HG03521 (cell line): ENCODE measurements at regions not wholly inside any gene's neighbourhood (a gene's known extent, or its start where the extent isn't known, plus 50 kb on each side); places are given as distances from the start of the nearest gene placed in this dataset.
"Not testable (repeated sequence)": the region's sequence is repeated elsewhere in the genome, so short reads cannot be mapped to it uniquely, and the experiment has no call there.

ENCODE experiments used
- ATAC-seq: cut with Tn5 transposase; IDR thresholded peaks from one replicate; pipeline ENCODE4 v1.9.1; 2021; ENCODE audit warnings: mild to moderate bottlenecking, moderate library complexity; ENCODE audit not compliant: unreplicated experiment

DNA sequence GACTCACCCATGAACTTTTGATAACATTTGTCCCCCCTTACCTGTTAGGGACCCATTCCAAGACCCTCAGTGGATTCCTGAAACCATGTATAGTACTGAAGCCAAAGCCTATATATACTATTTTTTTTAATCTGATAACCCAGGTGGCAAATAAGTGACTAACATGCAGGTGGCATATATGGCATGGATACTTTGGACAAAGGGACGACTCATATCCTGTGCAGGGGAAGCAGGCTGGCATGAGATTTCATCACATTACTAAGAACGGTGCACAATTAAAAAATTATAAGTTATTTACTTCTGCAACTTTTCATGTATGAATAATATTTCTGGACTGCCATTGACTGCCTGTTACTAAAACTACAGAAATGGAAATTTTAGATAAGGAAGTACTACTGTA, 880.1 kb upstream of the FBXO33 start:
- ATAC-seq: no peak

DNA sequence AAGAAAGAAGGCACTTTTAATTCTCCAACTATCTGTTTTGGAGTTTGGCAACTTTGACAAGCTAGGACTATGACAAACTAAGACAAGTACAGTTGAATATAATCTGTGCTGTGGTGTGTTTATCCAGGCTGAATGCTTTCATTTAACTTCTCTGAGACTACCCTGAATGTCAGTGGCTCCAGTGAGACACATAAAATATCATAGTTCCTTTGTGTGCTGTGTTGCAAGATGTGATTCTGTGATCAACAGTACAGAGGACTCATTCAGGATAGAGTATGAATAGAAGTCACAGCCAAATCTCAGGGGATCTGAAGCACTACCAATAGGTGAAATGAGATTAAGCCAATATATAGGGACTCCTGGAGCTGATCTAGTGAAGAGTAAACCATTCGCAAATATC, 876.9 kb upstream of the FBXO33 start:
- no peak for ATAC-seq

- no peak for ATAC-seq
Measured at GRCh38 chr14:40308240-40308639, 876.0 kb upstream of the FBXO33 start.

GRCh38 chr14:40296821-40297220, 864.6 kb upstream of the FBXO33 start:
- ATAC-seq: no peak

GRCh38 chr14:40292664-40293063, 860.4 kb upstream of the FBXO33 start:
- ATAC-seq: no peak

- ATAC-seq: no peak
Measured at GRCh38 chr14:40282196-40282595, 850.0 kb upstream of the FBXO33 start.

DNA sequence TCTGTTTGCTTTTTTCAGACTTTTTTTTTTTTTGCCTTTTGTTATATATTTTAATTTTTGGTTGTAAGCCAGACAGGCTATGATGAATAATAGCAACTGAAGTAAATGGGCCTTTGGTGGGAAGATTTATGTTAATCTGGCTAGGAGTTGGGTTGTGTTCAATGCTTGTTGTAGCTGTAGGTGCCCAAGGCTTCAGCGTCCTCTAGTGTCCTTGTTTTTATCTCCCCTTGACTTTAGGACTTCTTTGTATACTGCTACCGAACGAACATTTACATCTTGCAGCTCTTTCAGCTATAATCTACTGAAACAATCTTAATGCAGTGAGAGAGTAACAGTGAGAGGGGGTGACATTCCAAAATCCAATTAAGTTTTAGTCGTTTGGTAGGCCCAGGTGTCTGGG, 848.4 kb upstream of the FBXO33 start:
- no peak for ATAC-seq

DNA sequence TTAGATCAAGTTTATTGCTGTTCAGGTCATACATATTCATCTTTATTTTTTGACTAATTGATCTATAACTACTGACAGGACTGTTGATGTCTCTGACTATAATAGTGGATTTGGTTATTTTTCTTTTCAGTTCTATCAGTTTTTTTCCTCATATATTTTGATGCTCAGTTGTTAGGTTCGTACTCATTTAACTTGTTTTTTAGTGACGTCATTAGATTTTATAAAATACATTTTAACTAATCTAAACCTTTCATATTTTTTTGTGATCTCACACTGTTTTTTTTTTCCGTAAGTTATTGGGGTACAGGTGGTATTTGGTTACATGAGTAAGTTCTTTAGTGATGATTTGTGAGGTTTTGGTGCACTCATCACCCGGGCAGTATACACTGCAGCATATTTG, 841.2 kb upstream of the FBXO33 start:
- ATAC-seq: no peak

DNA sequence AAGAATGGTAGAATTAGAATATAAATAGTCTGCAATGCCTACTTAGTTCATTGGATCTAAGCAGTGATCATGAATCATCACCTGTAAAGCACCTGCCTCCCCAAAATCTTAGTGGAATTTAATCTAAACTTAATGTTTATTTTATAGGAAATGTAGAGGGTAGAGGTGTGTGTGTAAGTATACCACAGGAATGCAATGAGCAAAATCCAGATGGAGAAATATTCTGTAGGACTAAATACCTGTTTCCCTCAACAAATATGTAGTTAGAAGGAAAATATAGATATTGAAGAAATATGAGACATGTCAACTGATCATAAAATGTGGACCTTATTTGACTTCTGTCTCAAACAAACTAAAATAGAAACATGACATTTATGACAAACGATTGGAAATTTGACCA, 839.2 kb upstream of the FBXO33 start:
- no peak for ATAC-seq

DNA sequence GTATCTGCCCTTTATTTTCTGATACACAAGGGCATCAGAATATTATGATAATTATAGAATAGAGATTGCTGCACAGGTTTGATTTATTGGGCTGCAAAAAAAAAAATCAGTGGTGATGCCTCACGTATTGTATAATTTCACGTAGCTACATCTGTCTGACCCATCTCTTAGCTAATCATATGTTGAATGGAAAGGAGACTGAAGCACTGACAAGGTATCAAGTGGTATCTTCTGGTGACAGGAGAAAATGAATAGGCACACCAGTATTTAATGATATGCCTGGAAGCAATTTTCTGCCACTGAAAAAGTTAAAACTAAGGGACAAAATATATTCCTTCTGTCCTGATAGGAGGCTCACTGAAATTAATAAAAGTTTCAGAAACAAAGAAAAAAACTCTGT, 837.2 kb upstream of the FBXO33 start:
- ATAC-seq: no peak

DNA sequence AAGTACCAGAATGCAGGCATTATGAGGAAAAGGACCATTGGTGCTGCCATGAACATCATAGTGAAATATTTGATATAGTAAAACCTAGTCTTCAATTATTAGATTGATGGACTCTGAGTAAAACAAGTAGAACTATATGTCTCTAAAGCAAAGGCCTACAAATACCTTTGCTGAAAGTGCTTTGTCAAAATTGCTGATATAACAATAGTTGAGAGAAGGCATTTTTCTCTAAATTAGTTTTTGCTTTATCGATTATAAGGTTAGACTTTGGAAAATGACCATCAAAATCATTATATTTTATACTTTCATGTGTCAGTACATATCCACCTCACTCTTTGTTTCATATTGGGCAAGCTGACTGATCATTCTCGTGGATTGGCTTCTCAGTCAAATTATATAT, 836.0 kb upstream of the FBXO33 start:
- ATAC-seq: no peak

DNA sequence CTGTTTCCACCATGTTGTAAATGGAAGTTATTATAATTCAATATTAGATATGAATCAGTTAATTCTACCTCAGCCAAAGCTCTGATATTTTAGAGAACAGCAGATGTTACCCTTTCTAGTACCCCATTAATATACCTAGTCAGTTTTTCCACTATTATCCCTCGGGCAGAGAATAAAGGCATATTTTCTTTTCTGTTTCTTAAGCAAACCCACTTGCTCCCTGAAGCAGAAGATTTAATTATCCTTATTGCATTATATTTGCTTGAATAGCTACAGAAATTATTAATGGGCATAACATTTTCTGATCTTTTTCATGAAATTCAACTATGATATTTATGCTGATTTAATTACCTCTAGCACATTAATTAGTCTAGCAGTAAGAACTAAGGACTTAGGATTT, 832.9 kb upstream of the FBXO33 start:
- ATAC-seq: no peak

DNA sequence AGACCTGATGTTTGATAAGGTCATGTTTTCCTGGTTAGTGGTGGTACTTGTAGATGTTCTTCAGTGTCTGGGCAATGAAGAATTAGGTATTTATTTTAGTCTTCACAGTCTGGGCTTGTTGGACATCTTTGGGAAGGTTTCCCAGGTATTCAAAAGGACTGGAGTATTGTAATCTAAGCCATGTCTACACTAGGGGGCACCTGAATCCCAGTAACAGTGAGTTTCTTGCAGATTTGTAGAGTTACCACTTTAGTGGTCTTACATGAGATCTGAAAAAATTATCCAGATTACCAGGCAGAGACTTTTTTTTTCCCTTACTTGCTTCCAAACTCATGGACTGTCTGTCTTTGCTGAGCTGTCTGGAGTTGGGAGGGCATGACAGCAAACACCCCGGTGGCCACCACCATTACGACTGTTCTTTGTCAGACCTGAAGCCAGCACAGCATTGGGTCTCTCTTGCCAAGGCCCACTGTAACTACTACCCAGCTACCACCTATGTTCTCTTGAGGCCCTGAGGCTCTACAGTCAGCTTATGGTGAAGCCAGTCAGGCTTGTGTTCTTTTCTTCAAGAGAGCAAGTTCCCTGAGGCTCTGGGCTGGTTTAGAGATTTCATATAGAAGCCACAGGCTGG, 820.7 kb upstream of the FBXO33 start:
- no peak for ATAC-seq

GRCh38 chr14:40248671-40249070, 816.4 kb upstream of the FBXO33 start:
- ATAC-seq: no peak

DNA sequence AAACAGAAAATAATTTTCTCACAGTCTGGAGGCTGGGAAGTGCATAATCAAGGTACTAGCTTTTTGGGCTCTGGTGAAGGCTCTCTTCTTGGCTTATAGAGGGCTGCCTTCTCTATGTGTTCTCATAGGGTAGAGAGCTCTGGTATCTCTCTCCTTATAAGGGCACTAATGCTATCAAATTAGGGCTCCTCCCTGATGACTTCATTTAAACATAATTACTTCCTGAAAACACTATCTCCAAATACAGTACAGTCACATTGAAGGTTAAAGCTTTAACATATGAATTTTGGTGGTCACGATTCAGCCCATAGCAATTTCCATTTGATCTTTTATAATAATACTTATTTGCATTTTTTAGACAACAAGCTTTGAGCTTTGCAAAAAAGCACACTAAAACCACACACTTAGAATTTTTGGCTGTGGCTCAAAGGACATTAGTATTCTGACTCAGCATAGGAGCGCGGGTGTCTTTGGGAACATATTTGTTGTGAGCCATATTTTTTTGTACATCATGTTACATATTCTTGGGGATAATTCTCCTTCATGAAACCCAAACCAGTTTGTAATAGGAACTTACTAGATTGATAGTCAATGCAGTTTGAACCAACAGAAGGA, 808.1 kb upstream of the FBXO33 start:
- no peak for ATAC-seq

GRCh38 chr14:40232302-40232701, 800.1 kb upstream of the FBXO33 start:
- no peak for ATAC-seq

DNA sequence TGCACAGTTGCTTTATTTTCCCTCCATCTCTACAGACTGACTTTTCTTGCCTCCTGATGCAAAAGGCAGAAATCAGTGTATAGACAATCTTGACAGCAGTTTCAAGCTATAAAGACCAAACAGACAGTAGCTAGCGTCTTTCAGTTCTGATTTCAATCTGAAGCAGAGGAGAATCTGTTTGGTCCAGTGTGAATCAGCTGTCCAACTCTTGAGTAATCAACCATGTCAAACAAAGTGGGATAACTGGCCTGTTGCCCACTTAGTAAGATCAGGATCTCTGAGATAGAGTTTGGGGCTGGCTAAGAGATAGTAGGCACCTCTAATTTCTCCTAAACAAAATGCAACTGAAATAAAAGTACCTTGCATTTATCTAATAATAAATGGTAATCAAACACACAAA, 797.4 kb upstream of the FBXO33 start:
- no peak for ATAC-seq

DNA sequence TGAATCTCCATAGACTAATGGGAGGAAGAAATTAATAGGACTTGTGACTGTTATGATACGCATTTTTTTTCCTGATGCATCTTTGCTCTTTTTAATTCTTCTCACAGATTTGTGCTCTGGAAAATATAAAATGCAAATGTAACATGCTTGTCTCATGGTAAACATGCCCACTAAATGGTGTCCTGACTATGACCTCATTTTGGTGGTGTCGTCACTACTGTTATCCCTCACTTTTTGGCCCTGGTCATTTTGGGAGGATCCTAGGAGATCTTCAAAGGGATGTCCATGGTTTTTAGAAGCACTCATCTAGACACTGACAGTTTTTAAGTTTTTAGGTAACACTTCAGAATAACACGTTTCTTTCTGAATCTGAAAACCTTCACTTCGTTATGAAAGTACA, 790.8 kb upstream of the FBXO33 start:
- no peak for ATAC-seq

- ATAC-seq: no peak
Measured at GRCh38 chr14:40221428-40221827, 789.2 kb upstream of the FBXO33 start.

DNA sequence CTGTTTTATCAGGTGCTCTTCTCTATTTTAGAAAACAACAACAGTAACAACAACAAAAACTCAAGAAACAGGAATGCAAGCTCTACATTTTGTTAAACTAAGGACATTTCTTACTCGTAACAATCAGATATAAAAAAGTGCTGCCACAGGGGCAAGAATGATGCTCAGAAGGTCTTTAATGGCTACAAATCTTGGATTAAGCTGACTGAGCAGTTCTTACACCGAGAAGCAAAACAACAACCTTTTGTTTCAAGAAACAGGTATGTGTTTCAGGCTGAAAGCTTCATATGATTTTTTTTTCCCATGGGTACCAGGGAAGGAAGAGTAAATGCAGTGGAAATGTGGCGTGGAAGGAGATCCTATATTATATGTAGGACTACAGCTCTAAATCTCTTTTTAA, 786.8 kb upstream of the FBXO33 start:
- ATAC-seq: no peak

GRCh38 chr14:40218282-40218941, 786.2 kb upstream of the FBXO33 start:
- ATAC-seq: no peak

- no peak for ATAC-seq
Measured at GRCh38 chr14:40216976-40217375, 784.7 kb upstream of the FBXO33 start.

- ATAC-seq: not testable (repeated sequence)
Measured at GRCh38 chr14:40216408-40216807, 784.2 kb upstream of the FBXO33 start.
